ENCODE measurements at regions not wholly inside any gene's neighbourhood (a gene's known extent, or its start where the extent isn't known, plus 50 kb on each side); places are given as distances from the start of the nearest gene placed in this dataset.
"Not testable (repeated sequence)": the region's sequence is repeated elsewhere in the genome, so short reads cannot be mapped to it uniquely, and the experiment has no call there.

GRCh38 chr6:50549026-50549425, 164.3 kb upstream of the TFAP2D start:
- H3K27me3 ChIP-seq, result no peaks in the 10 kb centered on the region
- ATAC-seq (no peak), DNase-seq (no peak)
- intact Hi-C loops (cut with DNase I), result no loop called here
- no peaks in the 10 kb centered on the region for H3K36me3 ChIP-seq
- H3K4me3 ChIP-seq, result no peak overlapping the region
- 53 to 62% (median 57%) methylated on average over 2 of the region's 2 CpGs for WGBS, 4 donors
- H3K4me1 ChIP-seq, result no peaks in the 10 kb centered on the region
- TF ChIP-seq CTCF (IDR thresholded peaks at IDR 0.05) (no peak), POLR2A (IDR thresholded peaks at IDR 0.05) (no peak)
- H3K9me3 ChIP-seq, result no peaks in the 10 kb centered on the region
- H3K27ac ChIP-seq, result no peak overlapping the region

GRCh38 chr6:50549475-50549874, 163.9 kb upstream of the TFAP2D start:
- TF ChIP-seq POLR2A (IDR thresholded peaks at IDR 0.05) (no peak), CTCF (IDR thresholded peaks at IDR 0.05) (no peak)
- H3K36me3 ChIP-seq, result no peaks in the 10 kb centered on the region
- no peak overlapping the region for H3K4me3 ChIP-seq
- intact Hi-C loops (cut with DNase I), result no loop called here
- no peaks in the 10 kb centered on the region for H3K27me3 ChIP-seq
- no peaks in the 10 kb centered on the region for H3K4me1 ChIP-seq
- DNase-seq, result no peak
- ATAC-seq, result no peak
- H3K9me3 ChIP-seq, result no peaks in the 10 kb centered on the region
- no peak overlapping the region for H3K27ac ChIP-seq

- TF ChIP-seq POLR2A (IDR thresholded peaks at IDR 0.05) (no peak), CTCF (IDR thresholded peaks at IDR 0.05) (no peak)
- 58 to 68% (median 62%) methylated on average over 2 of the region's 2 CpGs for WGBS, 4 donors
- Histone ChIP-seq H3K4me3 (no peak overlapping the region), H3K27me3 (no peaks in the 10 kb centered on the region), H3K36me3 (no peaks in the 10 kb centered on the region), H3K9me3 (peaks cover 0 to 3% (median 0%) of the 10 kb centered on the region in 12 donors), H3K4me1 (no peaks in the 10 kb centered on the region), H3K27ac (no peak overlapping the region)
- intact Hi-C loops (cut with DNase I), result no loop called here
- ATAC-seq (no peak), DNase-seq (no peak)
Measured at GRCh38 chr6:50555982-50556381, 157.3 kb upstream of the TFAP2D start.

GRCh38 chr6:50565004-50565403, 148.3 kb upstream of the TFAP2D start:
- 83 to 91% (median 84%) methylated on average over 1 of the region's 1 CpG for WGBS, 4 donors
- intact Hi-C loops (cut with DNase I), result no loop called here

GRCh38 chr6:50571230-50571629, 142.1 kb upstream of the TFAP2D start:
- ATAC-seq; H3K4me3 ChIP-seq; intact Hi-C loops (cut with DNase I); H3K4me1 ChIP-seq; DNase-seq; H3K27ac ChIP-seq; H3K27me3 ChIP-seq; H3K36me3 ChIP-seq: not testable (repeated sequence)
- 77 to 90% (median 82%) methylated on average over 2 of the region's 2 CpGs for WGBS, 4 donors
- H3K9me3 ChIP-seq, result peaks cover 0 to 13% (median 0%) of the 10 kb centered on the region in 12 donors

More at GRCh38 chr6:50565004-50565403, 148.3 kb upstream of the TFAP2D start:
- no peak overlapping the region for H3K4me3 ChIP-seq
- no peaks in the 10 kb centered on the region for H3K9me3 ChIP-seq
- ATAC-seq (no peak), DNase-seq (no peak)
- no peak overlapping the region for H3K27ac ChIP-seq
- H3K27me3 ChIP-seq, result no peaks in the 10 kb centered on the region
- no peaks in the 10 kb centered on the region for H3K4me1 ChIP-seq
- H3K36me3 ChIP-seq, result no peaks in the 10 kb centered on the region
- no peak for TF ChIP-seq CTCF (IDR thresholded peaks at IDR 0.05)
- no peak for TF ChIP-seq POLR2A (IDR thresholded peaks at IDR 0.05)

Measured in heart left ventricle (tissue), 16 donors.